GM21515 (cell line): ENCODE measurements at regions not wholly inside any gene's neighbourhood (a gene's known extent, or its start where the extent isn't known, plus 50 kb on each side); places are given as distances from the start of the nearest gene placed in this dataset.
"Not testable (repeated sequence)": the region's sequence is repeated elsewhere in the genome, so short reads cannot be mapped to it uniquely, and the experiment has no call there.

Source experiments
- ATAC-seq: cut with Tn5 transposase; IDR thresholded peaks from one replicate; pipeline ENCODE4 v1.9.1; 2021; ENCODE audit not compliant: unreplicated experiment

GRCh38 chr10:63077800-63078199 lies 55.3 kb upstream of the NRBF2 start:
- no peak for ATAC-seq

- no peak for ATAC-seq
These were observed 60.2 kb upstream of the NRBF2 start for GRCh38 chr10:63072951-63073350.

- ATAC-seq: no peak
These were observed 62.0 kb upstream of the NRBF2 start for GRCh38 chr10:63071145-63071544.

GRCh38 chr10:63069318-63069717 lies 63.8 kb upstream of the NRBF2 start:
- ATAC-seq: no peak

GRCh38 chr10:63068246-63068645 lies 64.9 kb upstream of the NRBF2 start:
- no peak for ATAC-seq

- ATAC-seq: no peak
These were observed 66.5 kb upstream of the NRBF2 start for GRCh38 chr10:63066606-63067005.

GRCh38 chr10:63064706-63065105 lies 68.4 kb upstream of the NRBF2 start:
- ATAC-seq: no peak

GRCh38 chr10:63058236-63058635 lies 74.9 kb upstream of the NRBF2 start:
- no peak for ATAC-seq

- no peak for ATAC-seq
These were observed 75.6 kb upstream of the NRBF2 start for GRCh38 chr10:63057509-63057908.

GRCh38 chr10:63055705-63056104 lies 77.4 kb upstream of the NRBF2 start:
- no peak for ATAC-seq

GRCh38 chr10:63054889-63055611 lies 78.1 kb upstream of the NRBF2 start:
- no peak for ATAC-seq

GRCh38 chr10:63052083-63052482 lies 81.0 kb upstream of the NRBF2 start:
- ATAC-seq: no peak

- no peak for ATAC-seq
These were observed 90.9 kb upstream of the NRBF2 start for GRCh38 chr10:63042256-63042655.

- ATAC-seq: not testable (repeated sequence)
These were observed 99.4 kb upstream of the NRBF2 start for GRCh38 chr10:63033616-63034185.

GRCh38 chr10:63030536-63030935 lies 102.6 kb upstream of the NRBF2 start:
- ATAC-seq: no peak

- ATAC-seq: no peak
These were observed 105.6 kb upstream of the NRBF2 start for GRCh38 chr10:63027531-63027930.

- no peak for ATAC-seq
These were observed 111.9 kb upstream of the NRBF2 start for GRCh38 chr10:63021225-63021624.

GRCh38 chr10:63013755-63014154 lies 119.4 kb upstream of the NRBF2 start:
- no peak for ATAC-seq

GRCh38 chr10:63012623-63013022 lies 120.5 kb upstream of the NRBF2 start:
- ATAC-seq: no peak

- ATAC-seq: no peak
These were observed 122.9 kb upstream of the NRBF2 start for GRCh38 chr10:63010203-63010602.

- no peak for ATAC-seq
These were observed 124.6 kb upstream of the NRBF2 start for GRCh38 chr10:63008491-63008890.

- no peak for ATAC-seq
These were observed 126.0 kb upstream of the NRBF2 start for GRCh38 chr10:63007112-63007511.

GRCh38 chr10:63005246-63005645 lies 127.9 kb upstream of the NRBF2 start:
- no peak for ATAC-seq
